NOMO-1 (cell line): ENCODE measurements at regions not wholly inside any gene's neighbourhood (a gene's known extent, or its start where the extent isn't known, plus 50 kb on each side); places are given as distances from the start of the nearest gene placed in this dataset.

Experiments used
- DNase-seq, 2 experiments: peaks; one replicate each; lab custom pipeline; 2025; ENCODE audit not compliant: unreplicated experiment in 2 of 2; lab: John Stamatoyannopoulos, UW

DNA sequence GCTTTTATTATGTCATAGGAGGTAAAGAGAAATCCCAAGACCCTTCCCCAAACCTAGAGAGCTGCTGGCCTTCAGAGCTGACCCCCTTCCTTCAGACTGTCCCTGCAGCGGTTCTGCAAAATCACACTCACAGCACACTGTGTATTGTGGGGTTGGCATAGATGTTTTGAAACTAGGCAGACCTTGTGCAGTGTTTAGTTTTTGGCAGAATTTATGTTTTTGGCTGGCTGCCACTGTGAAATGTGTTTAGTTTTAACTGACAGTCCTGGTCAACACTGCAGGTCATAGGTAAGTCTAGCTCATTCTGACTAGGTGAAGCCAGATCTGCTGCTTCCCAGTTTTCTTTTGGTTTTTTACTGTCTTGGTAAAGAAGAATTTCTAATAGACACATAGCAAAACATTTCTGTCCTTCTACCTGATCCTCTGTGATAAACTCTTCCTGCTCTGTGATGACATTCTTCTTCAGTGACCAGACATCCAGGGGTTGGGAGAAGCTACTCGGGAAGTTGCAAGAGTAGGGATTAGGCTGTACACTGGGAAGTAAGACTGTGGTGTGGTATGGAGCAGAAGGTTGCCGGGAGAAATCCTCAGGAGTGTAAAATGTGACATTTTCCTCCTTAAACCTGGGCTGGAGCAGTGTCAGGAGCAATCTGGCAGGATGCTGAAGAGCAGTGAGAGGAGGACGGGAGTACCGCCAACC lies 209.6 kb upstream of the MCTP2 start:
- no peak for DNase-seq

DNA sequence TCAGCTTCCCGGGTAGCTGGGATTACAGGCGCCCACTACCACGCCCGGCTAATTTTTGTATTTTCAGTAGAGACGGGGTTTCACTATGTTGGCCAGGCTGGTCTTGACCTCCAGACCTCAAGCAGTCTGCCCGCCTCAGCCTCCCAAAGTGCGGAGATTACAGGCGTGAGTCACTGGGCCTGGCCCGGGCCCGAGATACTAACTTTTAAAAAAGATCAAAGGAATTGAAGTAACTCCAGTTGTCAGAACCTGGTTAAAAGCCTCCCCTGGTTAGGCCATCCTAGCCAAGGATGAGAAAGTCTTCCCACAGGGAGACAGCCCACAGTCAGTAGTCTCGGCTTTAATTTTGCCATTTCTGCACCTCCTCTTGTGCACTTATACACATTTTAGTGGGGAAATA lies 212.3 kb upstream of the MCTP2 start:
- DNase-seq = no peak

DNA sequence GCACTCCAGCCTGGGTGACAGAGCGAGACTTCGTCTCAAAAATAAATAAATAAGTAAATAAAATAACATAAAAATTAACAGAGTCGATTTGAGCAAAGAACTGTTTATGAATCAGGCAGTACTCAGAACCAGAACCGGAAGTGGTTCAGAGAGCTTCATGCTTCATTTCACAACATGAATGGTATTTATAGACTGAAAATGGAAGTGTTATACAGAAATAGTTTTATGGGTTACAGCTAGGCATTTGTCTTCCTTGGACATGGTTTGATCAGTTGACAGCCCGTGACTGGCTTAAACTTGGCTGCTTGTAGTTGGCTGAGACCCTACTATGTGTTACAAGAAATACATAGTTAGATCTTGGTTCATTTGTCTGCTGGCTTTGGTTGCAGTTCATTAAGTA lies 216.0 kb upstream of the MCTP2 start:
- DNase-seq = no peak

DNA sequence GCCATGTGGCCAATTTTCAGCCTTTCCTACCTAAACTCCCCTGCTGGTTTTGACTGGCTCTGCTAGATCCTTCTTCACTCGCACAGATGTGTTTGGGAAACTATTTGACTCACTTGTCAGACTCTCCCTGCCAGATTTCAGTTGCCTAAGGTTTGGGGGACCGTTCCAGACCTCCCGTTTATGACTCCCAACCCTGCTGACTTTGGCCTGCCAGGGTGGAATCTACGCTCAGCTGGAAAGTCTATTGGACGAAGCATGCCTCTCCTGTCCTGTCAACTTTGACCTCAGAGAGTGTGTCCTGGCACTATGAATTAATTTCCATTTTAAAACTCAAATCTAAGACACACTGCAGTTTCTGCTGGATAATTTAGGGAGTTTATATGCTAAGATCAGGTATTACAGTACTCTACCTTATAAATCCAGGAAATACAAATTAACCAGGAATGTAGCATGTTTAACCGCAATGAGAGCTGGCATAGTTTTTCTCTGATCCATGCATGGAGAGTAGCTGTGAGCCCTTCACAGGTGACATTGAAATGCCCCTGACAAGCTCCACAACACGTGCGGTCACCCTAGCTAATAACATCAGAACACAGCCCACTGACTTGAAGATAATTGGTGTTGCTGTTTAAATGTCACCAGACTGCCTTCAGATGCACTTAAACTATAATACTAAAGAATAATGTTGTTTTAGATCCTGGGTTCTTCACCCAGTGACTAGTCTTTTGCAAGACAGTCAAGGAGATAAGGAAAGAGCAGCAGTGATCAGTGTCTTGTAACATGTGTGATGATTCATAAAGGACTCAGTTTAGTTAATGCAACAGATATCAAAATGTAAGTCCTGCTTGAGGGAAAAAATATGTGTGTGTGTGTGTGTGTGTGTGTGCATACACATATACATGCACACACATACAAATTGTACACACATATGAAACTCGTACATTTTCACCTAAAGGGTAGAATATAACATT lies 223.0 kb upstream of the MCTP2 start:
- no peak for DNase-seq

DNA sequence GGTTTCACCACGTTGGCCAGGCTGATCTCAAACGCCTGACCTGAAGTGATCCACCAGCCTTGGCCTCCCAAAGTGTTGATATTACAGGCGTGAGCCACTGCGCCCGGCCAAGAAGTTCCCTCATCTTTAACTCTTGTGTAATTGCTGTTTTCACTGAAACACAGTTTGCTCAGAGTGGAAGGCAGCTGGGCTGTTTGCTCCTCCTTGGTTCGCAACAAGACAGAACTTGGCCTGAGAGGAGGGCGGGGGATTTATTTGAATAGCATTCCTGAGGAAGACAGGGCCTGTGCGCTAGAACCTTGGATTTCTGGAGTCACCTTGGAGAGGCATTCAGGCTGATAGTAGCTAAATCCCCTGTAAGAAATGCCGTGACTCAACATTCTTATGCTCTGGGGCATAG lies 226.7 kb upstream of the MCTP2 start:
- no peak for DNase-seq

DNA sequence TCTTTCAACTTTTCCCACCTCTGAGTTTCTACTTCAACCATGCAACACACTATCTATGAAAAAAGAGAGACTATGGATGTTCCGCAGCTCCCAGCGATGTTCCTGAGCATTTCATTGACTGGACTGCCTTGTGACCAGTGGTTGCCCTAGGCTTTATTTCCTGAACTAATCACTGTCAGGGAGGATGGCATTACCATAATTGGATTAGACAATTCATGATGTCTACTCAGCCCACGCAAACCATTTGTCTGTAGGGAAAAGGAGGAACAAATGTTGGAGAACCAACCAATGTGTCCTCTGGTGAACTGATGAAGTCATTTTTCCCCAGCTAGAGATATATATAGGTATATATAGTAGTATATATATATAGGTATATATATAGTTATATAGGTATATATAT lies 229.3 kb upstream of the MCTP2 start:
- DNase-seq = no peak

DNA sequence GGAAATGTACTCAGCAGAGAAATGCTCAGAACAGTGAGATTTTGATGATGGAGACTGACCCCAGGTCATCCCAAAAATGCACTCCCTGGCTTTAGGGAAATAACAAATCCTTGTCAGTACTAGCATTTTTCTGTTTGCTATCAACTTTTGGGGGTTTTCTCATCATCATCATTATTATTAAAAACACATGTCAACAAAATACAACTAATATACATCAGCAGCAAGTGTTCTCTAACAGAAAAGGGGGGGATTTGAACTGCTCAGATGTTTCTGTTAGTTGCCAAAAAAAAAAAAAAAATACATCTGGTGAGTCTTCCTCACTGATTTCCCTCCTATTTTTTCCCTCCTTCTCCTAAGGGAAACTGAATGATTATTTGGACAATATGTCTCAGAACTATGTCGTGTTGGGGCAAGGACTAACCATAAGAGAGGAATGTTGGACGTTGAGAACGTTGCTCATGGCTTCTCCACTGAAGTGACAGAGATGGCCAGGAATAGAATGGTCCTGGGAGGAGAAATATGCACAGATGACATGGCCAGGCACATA lies 230.0 kb upstream of the MCTP2 start:
- DNase-seq = no peak

DNA sequence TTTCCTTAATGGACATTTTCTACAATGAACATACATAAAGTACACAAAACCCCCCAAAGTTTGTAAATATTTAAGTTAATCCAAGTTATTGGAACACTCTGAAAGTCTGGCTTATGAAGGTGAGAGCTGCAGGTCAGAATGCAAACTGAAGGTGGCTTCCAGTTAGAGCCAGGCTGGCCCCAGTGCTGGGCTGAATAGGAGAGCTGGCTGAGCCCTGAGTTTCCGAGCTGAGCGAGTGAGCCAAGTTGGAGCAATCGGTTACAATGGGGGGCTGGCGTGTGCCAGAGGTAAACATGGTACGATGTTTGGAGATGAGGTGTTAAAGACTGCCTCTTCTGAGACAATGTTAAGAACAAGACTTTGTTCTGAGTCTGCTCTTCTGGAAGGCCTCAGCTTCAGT lies 230.8 kb upstream of the MCTP2 start:
- no peak for DNase-seq

DNA sequence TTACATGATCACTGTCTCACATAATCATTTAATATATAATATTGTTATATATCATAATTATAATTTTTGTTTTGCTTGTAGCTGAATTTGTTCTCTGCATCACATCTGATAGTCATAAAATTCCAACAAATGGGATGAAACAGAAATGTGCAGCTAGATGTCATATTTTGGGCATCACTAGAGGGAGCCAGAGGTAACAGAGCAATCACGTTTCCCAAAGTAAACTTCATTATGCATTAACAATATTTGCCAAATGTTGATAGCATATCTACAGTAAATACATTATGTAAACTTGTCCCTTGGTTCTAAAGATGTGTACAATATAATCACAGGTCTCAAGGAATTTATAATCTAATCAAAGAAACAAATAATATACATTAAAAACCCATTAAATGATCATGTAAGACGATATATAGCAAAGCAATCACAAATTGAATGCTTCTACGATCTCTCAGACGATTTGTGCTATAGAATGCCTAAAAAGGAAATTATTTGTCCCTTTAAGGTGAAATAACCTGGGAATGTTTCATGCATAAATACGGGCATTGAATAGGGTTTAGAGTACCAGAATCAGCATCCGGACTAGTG lies 234.2 kb upstream of the MCTP2 start:
- no peak for DNase-seq

DNA sequence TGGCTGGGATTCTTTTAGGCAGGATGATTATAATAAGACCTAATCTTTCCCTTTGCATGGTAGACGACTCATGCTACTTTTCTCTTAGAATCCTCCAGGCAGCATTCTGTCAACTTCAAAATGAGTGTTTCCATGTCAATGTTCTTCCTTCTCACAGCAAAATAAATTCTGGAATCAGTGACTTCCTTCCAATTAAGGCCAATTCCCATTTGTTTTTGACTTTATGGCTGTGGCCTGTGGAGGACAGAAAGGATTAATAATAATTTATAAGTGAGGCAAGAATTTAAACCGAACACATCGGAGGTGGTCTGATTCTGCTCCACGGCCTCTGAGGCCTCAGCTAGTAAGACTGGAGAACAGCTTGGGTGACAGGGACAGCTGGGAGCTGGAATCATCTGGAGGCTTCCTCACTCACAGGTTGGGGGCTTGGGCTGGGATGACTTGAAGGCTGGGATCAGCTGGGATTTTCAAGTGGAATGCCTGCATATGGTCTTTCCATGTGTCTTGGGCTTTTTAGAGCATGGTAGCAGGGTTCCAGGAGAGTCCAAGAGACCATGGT lies 241.8 kb upstream of the MCTP2 start:
- DNase-seq = no peak

DNA sequence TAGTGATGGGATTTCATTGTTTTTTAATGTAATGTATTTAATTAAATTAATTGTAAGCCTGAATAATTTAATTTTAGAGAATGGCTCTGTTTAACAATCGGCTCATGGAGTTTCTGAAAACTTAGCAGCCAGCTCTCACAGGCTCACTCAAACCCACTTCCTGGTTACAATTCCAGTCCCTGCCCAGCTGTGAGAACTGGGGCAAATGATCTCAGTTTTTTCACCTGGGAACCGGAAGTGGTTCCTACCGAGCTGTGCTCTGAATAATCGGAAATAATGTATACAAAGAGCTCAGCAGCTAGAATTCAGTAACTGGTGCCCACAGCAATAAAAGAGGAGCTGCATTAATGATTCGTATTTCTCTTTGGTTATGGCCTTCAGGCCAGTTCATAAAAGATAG lies 244.3 kb upstream of the MCTP2 start:
- no peak for DNase-seq

DNA sequence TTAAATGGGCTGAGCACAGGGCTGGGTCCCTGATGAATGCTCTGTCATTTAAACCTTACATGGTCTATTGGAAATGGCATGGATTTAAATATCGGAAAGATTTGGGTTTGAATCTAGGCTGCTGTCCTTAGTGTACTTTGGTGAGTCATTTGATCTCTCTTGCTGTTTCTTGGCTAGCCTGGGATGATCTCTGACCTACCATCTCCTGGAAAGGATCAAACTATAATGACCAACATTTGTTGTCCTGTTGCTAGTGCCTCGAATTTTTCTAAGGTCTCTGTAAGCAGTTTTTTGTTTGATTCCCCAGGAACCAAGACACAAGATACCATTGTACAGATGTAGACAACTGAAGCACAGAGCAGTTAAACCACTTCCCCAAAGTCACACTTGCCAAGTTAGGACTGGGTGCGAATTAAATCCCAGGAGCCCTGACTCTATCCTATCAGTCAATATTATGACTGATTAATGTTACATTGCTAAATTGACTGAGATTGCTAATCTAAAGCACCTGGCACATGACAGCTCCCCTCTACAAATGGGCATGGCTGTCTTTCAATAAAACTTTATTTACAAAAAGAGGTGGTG lies 244.9 kb upstream of the MCTP2 start:
- DNase-seq = no peak

DNA sequence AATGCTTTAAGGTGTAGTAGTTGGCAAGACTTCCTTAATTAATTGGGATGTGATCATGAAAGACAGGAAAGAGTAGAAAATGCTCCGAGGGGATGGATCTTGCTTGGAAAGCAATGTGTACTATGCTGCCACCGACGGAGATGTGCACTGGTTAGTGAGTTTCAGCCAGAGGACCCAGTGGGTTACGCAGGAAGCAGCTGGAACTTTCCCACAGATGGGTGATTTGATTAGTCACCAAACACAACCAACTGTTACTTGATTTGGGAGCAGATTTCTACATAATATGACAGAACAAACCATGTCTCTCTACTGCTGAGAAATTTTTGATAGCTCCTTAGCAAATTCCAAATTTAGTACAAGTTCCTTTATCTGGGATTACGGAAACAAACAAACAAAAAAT lies 245.4 kb upstream of the MCTP2 start:
- DNase-seq = no peak

DNA sequence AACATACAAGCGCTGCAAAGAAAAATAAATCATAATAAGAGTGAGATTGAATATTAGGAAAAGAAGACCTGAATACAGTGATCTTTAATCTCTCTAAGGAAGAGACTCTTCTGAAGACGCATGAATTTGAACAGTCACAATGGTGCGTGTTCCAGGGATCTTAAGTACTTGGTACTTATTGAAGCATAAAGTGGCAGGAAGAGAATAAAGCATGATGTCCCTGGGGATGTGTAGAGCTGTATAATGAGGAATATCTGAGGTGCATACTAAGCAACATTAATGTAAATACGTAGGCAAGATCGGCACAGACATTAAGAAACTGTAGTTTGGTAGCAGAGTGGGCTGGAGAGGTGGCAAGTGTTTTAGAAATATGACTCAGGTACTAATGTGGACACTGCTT lies 246.2 kb upstream of the MCTP2 start:
- no peak for DNase-seq

DNA sequence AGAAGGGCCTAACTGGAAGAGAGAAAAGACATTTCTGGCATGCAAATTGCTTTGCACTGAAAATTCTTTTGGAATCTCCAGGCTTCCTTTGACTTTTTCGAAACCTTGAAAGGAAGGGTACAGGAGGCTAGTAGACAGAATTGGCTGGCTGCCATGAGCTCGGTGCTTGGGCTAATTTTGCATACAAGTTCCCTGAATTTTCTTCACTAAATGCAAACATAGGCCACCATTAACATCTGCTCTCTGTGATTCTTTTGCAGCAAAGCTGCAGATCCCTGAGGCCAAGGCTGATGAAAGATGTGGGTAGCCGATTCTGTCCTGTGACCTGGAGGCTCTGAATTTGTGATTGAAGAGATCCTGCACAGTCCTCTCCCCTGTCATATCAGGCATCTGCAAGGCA lies 247.8 kb upstream of the MCTP2 start:
- no peak for DNase-seq

DNA sequence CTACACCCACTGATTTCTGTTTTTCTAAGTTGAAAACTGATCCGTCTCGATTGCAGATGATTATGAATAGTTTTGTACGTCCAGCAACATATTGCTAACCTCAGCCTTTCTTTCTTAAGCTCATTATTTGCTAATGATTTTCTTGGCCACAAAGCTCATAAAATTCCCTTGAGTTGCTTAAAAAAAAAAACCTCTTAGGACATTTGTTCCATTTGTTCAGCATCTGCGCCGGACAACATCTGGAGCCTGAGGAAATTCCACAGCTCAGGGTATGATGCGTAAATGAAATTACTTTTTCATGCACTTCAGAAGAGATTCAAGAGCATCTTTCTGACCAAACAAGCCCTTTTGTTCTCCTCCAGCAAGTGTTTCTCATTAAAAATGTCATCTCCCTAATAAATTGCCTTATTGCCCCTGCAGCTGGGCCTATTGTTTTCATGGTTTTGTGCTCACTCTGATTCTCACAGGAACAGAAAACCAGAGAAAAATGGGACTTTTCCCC lies 249.1 kb upstream of the MCTP2 start:
- DNase-seq = no peak

DNA sequence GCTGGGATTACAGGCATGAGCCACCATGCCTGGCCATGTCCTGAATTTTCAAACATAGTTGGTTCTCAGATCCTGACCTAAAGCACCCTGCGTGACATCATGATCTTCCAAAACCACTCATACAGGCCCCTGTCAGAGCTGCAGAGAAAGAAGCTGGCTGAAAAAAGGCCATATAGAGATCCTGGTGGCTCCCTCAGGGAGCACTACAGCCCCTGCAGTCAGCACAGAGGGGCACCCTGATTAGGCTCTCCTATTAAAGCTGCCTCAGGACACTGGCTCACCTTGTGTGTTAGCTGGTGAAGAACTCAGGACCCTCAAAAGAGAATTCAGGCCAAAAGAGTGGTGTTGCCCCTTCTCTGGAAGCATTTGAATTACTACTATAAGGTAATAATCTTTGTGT lies 249.7 kb upstream of the MCTP2 start:
- no peak for DNase-seq

DNA sequence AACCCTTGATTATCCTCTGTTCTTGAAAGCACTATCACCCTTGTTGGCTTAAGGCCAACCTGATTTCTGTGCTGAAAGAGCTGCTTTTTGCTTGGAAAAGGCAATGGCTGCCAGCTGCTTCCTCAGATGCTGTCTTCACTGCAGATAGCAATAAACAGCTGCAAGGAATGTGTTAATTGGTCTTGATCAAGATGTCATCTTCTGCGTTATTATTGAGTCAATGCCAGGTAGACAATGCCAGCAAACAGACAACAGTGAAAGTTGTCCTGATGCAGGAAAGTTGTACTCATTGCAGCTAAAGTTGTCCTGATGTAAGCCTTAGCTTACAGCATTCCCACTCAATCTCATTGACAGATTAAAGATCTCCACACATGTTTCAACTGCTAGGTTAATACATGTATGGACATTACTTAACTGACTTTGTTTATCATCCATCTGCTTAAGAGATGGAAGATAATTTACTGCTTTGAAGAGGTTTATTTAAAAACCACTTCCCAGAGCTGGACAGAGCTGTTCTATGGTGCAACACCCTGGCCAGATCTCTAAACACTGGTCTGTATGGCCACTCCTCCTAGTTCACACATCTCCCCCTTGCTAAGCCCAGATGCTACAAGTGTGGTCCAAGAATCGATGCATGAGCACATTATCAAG lies 251.0 kb upstream of the MCTP2 start:
- no peak for DNase-seq

DNA sequence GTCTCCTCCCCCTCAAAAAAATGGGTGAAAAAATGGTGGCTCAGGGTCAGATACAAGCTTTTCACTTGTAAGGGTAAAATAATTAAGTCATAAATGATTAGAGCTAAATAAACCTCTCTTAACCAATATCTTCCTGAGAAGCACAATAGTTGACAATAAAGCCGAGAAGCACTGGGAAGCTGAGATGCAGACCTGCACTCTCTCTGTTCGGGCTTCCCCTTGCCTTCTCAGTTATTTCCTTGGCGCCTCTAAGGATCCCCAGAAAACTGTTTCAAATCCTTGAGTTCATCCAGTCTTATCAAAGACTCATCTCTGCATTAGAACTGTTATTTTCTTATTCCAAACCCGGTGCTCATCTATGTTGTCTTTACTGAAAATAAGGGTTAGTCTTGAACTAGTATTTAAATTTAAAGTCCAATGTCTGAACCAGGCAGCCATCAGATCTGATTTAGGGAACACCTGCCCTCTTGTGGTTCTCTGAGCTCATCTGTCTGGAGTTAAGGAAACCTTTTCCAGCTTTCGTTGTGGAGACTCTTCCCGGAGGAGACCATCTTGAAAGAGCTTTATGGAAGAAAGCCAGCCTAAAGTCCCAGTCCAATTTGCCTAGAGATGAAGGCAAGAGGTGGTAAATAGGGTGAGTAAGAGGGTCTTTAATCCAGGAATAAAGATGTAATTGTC lies 256.4 kb upstream of the MCTP2 start:
- peak; percentile 5 to 22 for DNase-seq

DNA sequence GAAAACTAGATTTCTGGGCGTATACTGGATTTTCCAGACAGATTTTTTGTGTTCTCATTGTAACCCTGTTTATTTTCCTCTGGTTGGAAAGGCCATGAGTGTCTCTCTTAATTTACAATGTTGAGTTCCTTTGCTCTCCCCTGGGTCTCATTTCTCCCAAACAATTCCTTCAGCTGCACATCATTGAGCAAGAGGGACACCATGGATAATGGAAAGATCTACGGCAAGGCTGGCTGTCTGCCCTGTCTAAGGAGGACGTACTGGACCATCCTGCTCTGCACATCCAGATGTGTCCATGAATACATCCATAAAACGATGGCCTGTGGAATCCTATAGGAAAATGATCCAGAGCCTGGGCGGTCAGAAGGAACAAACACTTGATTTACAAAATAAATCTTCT lies 258.1 kb upstream of the MCTP2 start:
- no peak for DNase-seq
